Stomach (tissue), 4 donors: ENCODE measurements at regions not wholly inside any gene's neighbourhood (a gene's known extent, or its start where the extent isn't known, plus 50 kb on each side); places are given as distances from the start of the nearest gene placed in this dataset.

Source experiments
- EP300 ChIP-seq: sonication (generic); formaldehyde crosslinking; IDR thresholded peaks from one replicate; pipeline ENCODE4 v1.6.1; 2017; ENCODE audit warnings: antibody characterized with exemption
- POLR2A ChIP-seq, 4 donors: fragments of 450-650 bp; IDR thresholded peaks; one replicate each; pipeline ENCODE4 v1.6.1; 2016; ENCODE audit warnings: antibody characterized with exemption in 4 of 4, control low read depth in 2 of 4, mild to moderate bottlenecking in 1 of 4, moderate library complexity in 1 of 4
- TF ChIP-seq, protein P1 (sequence below), 7 experiments: fragments of 450-650 bp in 4 of 7; fragments of 200-600 bp in 3 of 7; sonication (generic) in 3 of 7; IDR thresholded peaks; one replicate each; pipeline ENCODE4 v1.5.1; 2016 to 2019; ENCODE audit warnings: antibody characterized with exemption in 7 of 7, control low read depth in 2 of 7, mild to moderate bottlenecking in 1 of 7

DNA sequence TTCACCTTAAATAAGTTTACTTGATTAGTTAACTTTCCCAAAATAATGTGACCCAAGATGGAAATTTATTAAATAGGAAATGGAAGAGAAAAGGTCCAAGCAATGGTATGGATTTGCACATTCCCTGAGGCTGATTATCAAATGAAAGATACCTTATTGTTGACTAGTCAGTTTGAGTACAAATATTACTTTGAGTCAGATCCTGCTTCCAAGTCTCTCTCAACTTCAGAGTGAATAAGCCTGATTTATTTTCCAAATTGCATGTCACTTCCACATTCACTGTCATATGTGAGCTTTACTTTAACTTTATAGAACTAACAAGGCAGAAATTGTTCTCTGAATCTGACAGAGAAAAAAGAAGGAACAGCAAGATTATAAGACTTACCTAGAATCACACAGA lies 520.8 kb downstream of the RAB28 start:
- TF ChIP-seq, protein P1, sequence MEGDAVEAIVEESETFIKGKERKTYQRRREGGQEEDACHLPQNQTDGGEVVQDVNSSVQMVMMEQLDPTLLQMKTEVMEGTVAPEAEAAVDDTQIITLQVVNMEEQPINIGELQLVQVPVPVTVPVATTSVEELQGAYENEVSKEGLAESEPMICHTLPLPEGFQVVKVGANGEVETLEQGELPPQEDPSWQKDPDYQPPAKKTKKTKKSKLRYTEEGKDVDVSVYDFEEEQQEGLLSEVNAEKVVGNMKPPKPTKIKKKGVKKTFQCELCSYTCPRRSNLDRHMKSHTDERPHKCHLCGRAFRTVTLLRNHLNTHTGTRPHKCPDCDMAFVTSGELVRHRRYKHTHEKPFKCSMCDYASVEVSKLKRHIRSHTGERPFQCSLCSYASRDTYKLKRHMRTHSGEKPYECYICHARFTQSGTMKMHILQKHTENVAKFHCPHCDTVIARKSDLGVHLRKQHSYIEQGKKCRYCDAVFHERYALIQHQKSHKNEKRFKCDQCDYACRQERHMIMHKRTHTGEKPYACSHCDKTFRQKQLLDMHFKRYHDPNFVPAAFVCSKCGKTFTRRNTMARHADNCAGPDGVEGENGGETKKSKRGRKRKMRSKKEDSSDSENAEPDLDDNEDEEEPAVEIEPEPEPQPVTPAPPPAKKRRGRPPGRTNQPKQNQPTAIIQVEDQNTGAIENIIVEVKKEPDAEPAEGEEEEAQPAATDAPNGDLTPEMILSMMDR (IDR thresholded peaks at IDR 0.05), result no peak
- TF ChIP-seq EP300 (no peak), POLR2A (IDR thresholded peaks at IDR 0.05) (no peak)
